Cardiac muscle cell (in vitro differentiated cells and primary cell): ENCODE measurements at regions not wholly inside any gene's neighbourhood (a gene's known extent, or its start where the extent isn't known, plus 50 kb on each side); places are given as distances from the start of the nearest gene placed in this dataset.
"Not testable (repeated sequence)": the region's sequence is repeated elsewhere in the genome, so short reads cannot be mapped to it uniquely, and the experiment has no call there.

ENCODE experiments used
- DNase-seq, 2 donors: peaks; one replicate each; pipeline versions ENCODE4 v3.0.0 to v3.0.0-alpha.2; 2010 to 2017; ENCODE audit warnings: low read depth in 1 of 2, low spot score in 1 of 2
- H3K27ac ChIP-seq: fragments of 200-600 bp; sonication (generic); 2 replicates; pipeline ENCODE4 v1.5.1; 2016
- H3K27me3 ChIP-seq: fragments of 200-600 bp; sonication (generic); 2 replicates; pipeline ENCODE4 v1.6.0; 2016; ENCODE audit warnings: control low read depth
- H3K36me3 ChIP-seq: fragments of 200-600 bp; sonication (generic); 2 replicates; pipeline ENCODE4 v1.5.1; 2016; ENCODE audit warnings: control low read depth
- H3K4me1 ChIP-seq: fragments of 200-600 bp; sonication (generic); 2 replicates; pipeline ENCODE4 v1.8.1; 2017; ENCODE audit warnings: low read depth, mild to moderate bottlenecking, mixed run types
- H3K4me3 ChIP-seq: fragments of 200-600 bp; sonication (generic); 2 replicates; pipeline ENCODE4 v1.5.1; 2016; ENCODE audit warnings: mild to moderate bottlenecking
- H3K9me3 ChIP-seq: fragments of 200-600 bp; sonication (generic); 2 replicates; pipeline ENCODE4 v1.5.1; 2017; ENCODE audit warnings: low read depth, mild to moderate bottlenecking, control low read depth
- CTCF ChIP-seq: IDR thresholded peaks from 2 replicates; pipeline ENCODE4 v1.5.1; 2012; ENCODE audit warnings: low read depth, mild to moderate bottlenecking, low read length

GRCh38 chr7:28900311-28900710, 57.8 kb downstream of the TRIL start:
- no peak overlapping the region for H3K4me3 ChIP-seq
- H3K9me3 ChIP-seq: no peaks in the 10 kb centered on the region
- no peaks in the 10 kb centered on the region for H3K4me1 ChIP-seq
- H3K27me3 ChIP-seq: no peaks in the 10 kb centered on the region
- no peak for DNase-seq
- H3K36me3 ChIP-seq: no peaks in the 10 kb centered on the region
- no peak for TF ChIP-seq CTCF
- no peak overlapping the region for H3K27ac ChIP-seq

GRCh38 chr7:28893888-28894287, 64.2 kb downstream of the TRIL start:
- TF ChIP-seq CTCF: no peak
- Histone ChIP-seq H3K27ac (no peak overlapping the region), H3K4me1 (no peaks in the 10 kb centered on the region), H3K27me3 (no peaks in the 10 kb centered on the region), H3K4me3 (no peak overlapping the region), H3K36me3 (no peaks in the 10 kb centered on the region), H3K9me3 (no peaks in the 10 kb centered on the region)
- no peak for DNase-seq

GRCh38 chr7:28891876-28892234, 66.3 kb downstream of the TRIL start:
- not testable (repeated sequence) for H3K27ac ChIP-seq, H3K4me3 ChIP-seq, H3K36me3 ChIP-seq, DNase-seq, H3K4me1 ChIP-seq, H3K9me3 ChIP-seq, H3K27me3 ChIP-seq

GRCh38 chr7:28891192-28891875, 66.8 kb downstream of the TRIL start:
- TF ChIP-seq CTCF: no peak
- no peak overlapping the region for H3K27ac ChIP-seq
- H3K9me3 ChIP-seq: no peaks in the 10 kb centered on the region
- H3K4me1 ChIP-seq: no peaks in the 10 kb centered on the region
- DNase-seq: no peak
- no peak overlapping the region for H3K4me3 ChIP-seq
- no peaks in the 10 kb centered on the region for H3K36me3 ChIP-seq
- H3K27me3 ChIP-seq: no peaks in the 10 kb centered on the region

- no peaks in the 10 kb centered on the region for H3K4me1 ChIP-seq
- DNase-seq: no peak
- no peak overlapping the region for H3K27ac ChIP-seq
- no peak for TF ChIP-seq CTCF
- no peak overlapping the region for H3K4me3 ChIP-seq
- no peaks in the 10 kb centered on the region for H3K36me3 ChIP-seq
- H3K27me3 ChIP-seq: no peaks in the 10 kb centered on the region
- H3K9me3 ChIP-seq: no peaks in the 10 kb centered on the region
Observed at GRCh38 chr7:28890137-28890536, 68.0 kb downstream of the TRIL start.

GRCh38 chr7:28889290-28889689, 68.8 kb downstream of the TRIL start:
- no peak for TF ChIP-seq CTCF
- no peaks in the 10 kb centered on the region for H3K4me1 ChIP-seq
- DNase-seq: peak in 1 of 2 donors; percentile 17
- no peak overlapping the region for H3K4me3 ChIP-seq
- H3K27ac ChIP-seq: no peak overlapping the region
- no peaks in the 10 kb centered on the region for H3K27me3 ChIP-seq
- no peaks in the 10 kb centered on the region for H3K9me3 ChIP-seq
- no peaks in the 10 kb centered on the region for H3K36me3 ChIP-seq
